Mesendoderm (in vitro differentiated cells): ENCODE measurements at regions not wholly inside any gene's neighbourhood (a gene's known extent, or its start where the extent isn't known, plus 50 kb on each side); places are given as distances from the start of the nearest gene placed in this dataset.

Source experiments
- DNase-seq: peaks from one replicate; pipeline ENCODE4 v3.0.0; 2013
- H2AK5ac ChIP-seq: 2 replicates; pipeline ENCODE4 v1.6.1; 2013; ENCODE audit warnings: low read length, inconsistent platforms
- H2BK120ac ChIP-seq: 2 replicates; pipeline ENCODE4 v1.6.1; 2013; ENCODE audit warnings: low read depth, mild to moderate bottlenecking, low read length, moderate library complexity, mixed read lengths
- H2BK15ac ChIP-seq: replicated peaks from 2 replicates; pipeline ENCODE4 v1.6.1; 2013; ENCODE audit warnings: low read depth, mild to moderate bottlenecking, moderate library complexity
- H2BK5ac ChIP-seq: 2 replicates; pipeline ENCODE4 v1.6.1; 2013; ENCODE audit warnings: low read length, inconsistent platforms
- H3K18ac ChIP-seq: 2 replicates; pipeline ENCODE4 v1.6.1; 2013; ENCODE audit warnings: mild to moderate bottlenecking, low read length, mixed read lengths
- H3K23ac ChIP-seq: one replicate; pipeline ENCODE4 v1.6.1; 2013; ENCODE audit warnings: low read length
- H3K27ac ChIP-seq: 2 replicates; pipeline ENCODE4 v1.5.1; 2013; ENCODE audit warnings: low read depth, mild to moderate bottlenecking, inconsistent platforms, low read length, moderate library complexity
- H3K27me3 ChIP-seq: 2 replicates; pipeline ENCODE4 v1.6.1; 2013; ENCODE audit warnings: low read length, control low read depth, mild to moderate bottlenecking, inconsistent platforms; ENCODE audit not compliant: insufficient read depth, poor library complexity
- H3K36me3 ChIP-seq: 2 replicates; pipeline ENCODE4 v1.6.1; 2013; ENCODE audit warnings: low read length, inconsistent platforms; ENCODE audit not compliant: control insufficient read depth, insufficient read depth
- H3K4ac ChIP-seq: one replicate; pipeline ENCODE4 v1.6.1; 2013; ENCODE audit warnings: low read depth, mild to moderate bottlenecking, low read length, moderate library complexity
- H3K4me1 ChIP-seq: 2 replicates; pipeline ENCODE4 v1.6.1; 2013; ENCODE audit warnings: low read depth, low read length, inconsistent platforms; ENCODE audit not compliant: control insufficient read depth
- H3K4me2 ChIP-seq: 2 replicates; pipeline ENCODE4 v1.6.1; 2013; ENCODE audit warnings: low read length
- H3K4me3 ChIP-seq: 2 replicates; pipeline ENCODE4 v1.5.1; 2013; ENCODE audit warnings: mild to moderate bottlenecking, low read length
- H3K56ac ChIP-seq: one replicate; pipeline ENCODE4 v1.6.1; 2013; ENCODE audit warnings: low read length
- H3K79me1 ChIP-seq: 2 replicates; pipeline ENCODE4 v1.6.1; 2013; ENCODE audit warnings: low read length, inconsistent platforms
- H3K79me2 ChIP-seq: 2 replicates; pipeline ENCODE4 v1.6.1; 2013; ENCODE audit warnings: mild to moderate bottlenecking, low read length; ENCODE audit not compliant: control insufficient read depth, insufficient read depth
- H3K9ac ChIP-seq: 2 replicates; pipeline ENCODE4 v1.6.1; 2013; ENCODE audit warnings: low read length, inconsistent platforms
- H4K5ac ChIP-seq: one replicate; pipeline ENCODE4 v1.6.1; 2013; ENCODE audit warnings: low read length
- H4K8ac ChIP-seq: one replicate; pipeline ENCODE4 v1.6.1; 2013; ENCODE audit warnings: low read depth, mild to moderate bottlenecking, control low read depth, low read length, moderate library complexity
- WGBS: extraction: QIAGEN DNeasy Blood & Tissue Kit; methylation state at CpG from one replicate; pipeline ENCODE4 v1.1.7; 2013; ENCODE audit warnings: low lambda C conversion rate, missing lambda C conversion rate; ENCODE audit not compliant: insufficient coverage; ENCODE audit errors: extremely low coverage; 5-methylcytosine and 5-hydroxymethylcytosine counted together

- H3K36me3 ChIP-seq: no peaks in the 10 kb centered on the region
- no peak overlapping the region for H3K4ac ChIP-seq
Measured at GRCh38 chr12:91563011-91563765, 380.6 kb upstream of the DCN start.

DNA sequence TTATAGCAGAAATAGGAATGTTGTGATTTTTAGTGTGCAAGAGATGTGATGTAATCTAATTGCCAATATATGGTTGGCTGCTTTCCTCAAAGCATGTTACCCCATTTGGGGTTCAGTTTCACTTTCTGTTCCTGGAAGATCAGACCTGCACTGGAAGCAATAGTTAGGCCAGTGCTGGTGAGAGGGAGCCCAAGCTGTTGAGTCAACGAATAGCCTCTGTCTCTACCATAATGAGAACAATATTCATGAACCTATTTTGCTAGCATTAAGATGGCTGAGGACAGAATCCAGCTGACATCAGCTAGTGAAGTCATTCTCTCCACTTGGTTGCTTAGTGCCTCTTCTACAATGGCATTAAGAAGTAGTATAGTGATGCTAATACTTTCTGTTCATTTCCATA is 379.9 kb upstream of the DCN start:
- DNase-seq: no peak
- WGBS: no CpG with 5 or more reads among the region's 1 CpG
- H3K4me1 ChIP-seq: no peaks in the 10 kb centered on the region
- H3K4ac ChIP-seq: no peak overlapping the region
- H3K18ac ChIP-seq: no peak overlapping the region
- no peak overlapping the region for H4K5ac ChIP-seq
- H3K27me3 ChIP-seq: no peaks in the 10 kb centered on the region
- no peak overlapping the region for H3K4me2 ChIP-seq
- no peaks in the 10 kb centered on the region for H3K36me3 ChIP-seq
- no peak overlapping the region for H2BK120ac ChIP-seq
- H3K79me2 ChIP-seq: no peaks in the 10 kb centered on the region
- H3K4me3 ChIP-seq: no peak overlapping the region
- no peak overlapping the region for H3K23ac ChIP-seq
- no peak overlapping the region for H3K9ac ChIP-seq
- no peak overlapping the region for H2AK5ac ChIP-seq
- no peak overlapping the region for H2BK5ac ChIP-seq
- no peaks in the 10 kb centered on the region for H3K79me1 ChIP-seq
- no peak overlapping the region for H3K56ac ChIP-seq
- no peak overlapping the region for H2BK15ac ChIP-seq
- H3K27ac ChIP-seq: no peak overlapping the region
- H4K8ac ChIP-seq: no peak overlapping the region

More at GRCh38 chr12:91563011-91563765, 380.6 kb upstream of the DCN start:
- H3K18ac ChIP-seq: no peak overlapping the region
- H3K27ac ChIP-seq: no peak overlapping the region
- DNase-seq: no peak
- H3K4me3 ChIP-seq: no peak overlapping the region
- no CpG with 5 or more reads among the region's 4 CpGs for WGBS
- H3K27me3 ChIP-seq: no peaks in the 10 kb centered on the region
- H2BK5ac ChIP-seq: no peak overlapping the region
- no peak overlapping the region for H4K8ac ChIP-seq
- no peak overlapping the region for H4K5ac ChIP-seq
- no peak overlapping the region for H3K9ac ChIP-seq
- H3K23ac ChIP-seq: no peak overlapping the region
- no peak overlapping the region for H3K4me2 ChIP-seq
- no peaks in the 10 kb centered on the region for H3K4me1 ChIP-seq
- no peak overlapping the region for H2BK120ac ChIP-seq
- no peaks in the 10 kb centered on the region for H3K79me2 ChIP-seq
- no peaks in the 10 kb centered on the region for H3K79me1 ChIP-seq
- H2BK15ac ChIP-seq: no peak overlapping the region
- no peak overlapping the region for H3K56ac ChIP-seq
- no peak overlapping the region for H2AK5ac ChIP-seq

DNA sequence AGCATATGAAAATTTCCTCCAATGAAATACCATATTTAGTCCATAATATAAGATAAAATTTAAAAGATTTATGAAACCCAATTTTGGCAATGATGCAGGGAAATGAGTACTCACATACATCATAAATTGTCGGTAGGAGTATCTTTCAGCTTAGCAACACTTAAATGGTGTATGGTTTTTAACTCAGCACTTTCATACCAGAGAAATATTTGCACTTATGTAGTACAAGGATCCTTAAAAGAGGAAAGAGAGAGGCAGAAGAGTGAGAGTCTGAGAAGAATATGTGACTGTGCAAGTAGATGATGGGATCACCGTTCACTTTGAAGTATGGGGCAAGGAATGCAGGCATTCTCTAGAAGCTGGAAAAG is 379.3 kb upstream of the DCN start:
- Histone ChIP-seq H2BK15ac (no peak overlapping the region), H2AK5ac (no peak overlapping the region), H3K36me3 (no peaks in the 10 kb centered on the region), H3K56ac (no peak overlapping the region), H3K79me1 (no peaks in the 10 kb centered on the region), H2BK5ac (no peak overlapping the region), H4K8ac (no peak overlapping the region), H4K5ac (no peak overlapping the region), H2BK120ac (no peak overlapping the region), H3K4ac (no peak overlapping the region), H3K18ac (no peak overlapping the region), H3K4me3 (no peak overlapping the region), H3K23ac (no peak overlapping the region), H3K4me1 (no peaks in the 10 kb centered on the region), H3K27ac (no peak overlapping the region), H3K9ac (no peak overlapping the region), H3K79me2 (no peaks in the 10 kb centered on the region), H3K27me3 (no peaks in the 10 kb centered on the region), H3K4me2 (no peak overlapping the region)
- no peak for DNase-seq
- no CpG with 5 or more reads among the region's 2 CpGs for WGBS

DNA sequence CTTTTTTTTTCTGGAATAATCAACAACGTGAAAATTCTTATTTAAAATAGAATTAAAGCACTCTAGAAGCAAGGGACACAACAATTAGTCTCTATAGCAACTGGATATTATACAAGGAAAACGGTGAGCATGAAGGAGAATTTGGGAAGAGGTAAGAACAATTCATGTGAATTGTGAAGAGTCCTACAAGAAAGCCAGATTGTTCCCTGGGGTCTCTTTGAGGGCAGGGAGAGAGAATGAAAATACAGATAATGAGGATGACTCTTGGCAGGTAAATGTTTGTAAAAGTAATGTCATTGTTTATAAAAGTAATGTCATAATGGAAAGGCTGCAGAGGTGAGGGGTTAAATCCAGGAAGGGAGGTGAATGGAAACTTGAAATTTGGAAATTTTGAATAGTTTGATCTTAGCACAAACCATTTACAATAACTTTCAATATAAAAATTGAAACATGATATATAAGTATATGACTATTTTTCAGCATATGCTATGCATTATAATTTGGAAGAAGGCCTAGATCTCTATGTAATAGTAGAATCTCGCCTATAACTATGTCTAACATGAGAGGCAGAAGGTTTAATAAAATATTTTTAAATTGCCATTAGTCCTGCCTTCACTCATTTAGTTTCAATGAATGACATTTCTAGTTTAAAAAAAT is 378.8 kb upstream of the DCN start:
- H3K4me2 ChIP-seq: no peak overlapping the region

DNA sequence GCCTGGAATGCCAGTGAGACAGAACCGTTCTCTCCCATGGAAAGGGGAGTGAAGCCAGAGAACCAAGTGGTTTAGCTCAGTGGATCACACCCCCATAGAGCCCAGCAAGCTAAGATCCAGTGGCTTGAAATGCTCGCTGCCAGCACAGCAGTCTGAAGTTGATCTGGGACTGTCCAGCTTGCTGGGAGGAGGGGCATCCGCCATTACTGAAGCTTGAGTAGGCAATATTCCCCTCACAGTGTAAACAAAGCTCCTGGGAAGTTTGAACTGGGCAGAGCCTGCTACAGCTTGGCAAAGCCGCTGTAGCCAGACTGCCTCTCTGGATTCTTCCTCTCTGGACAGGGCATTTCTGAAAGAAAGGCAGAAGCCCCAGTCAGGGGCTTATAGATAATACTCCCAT is 374.3 kb upstream of the DCN start:
- no peaks in the 10 kb centered on the region for H3K27me3 ChIP-seq
- H3K27ac ChIP-seq: no peak overlapping the region
- H3K79me2 ChIP-seq: no peaks in the 10 kb centered on the region
- H3K4ac ChIP-seq: no peak overlapping the region
- no peak overlapping the region for H3K4me2 ChIP-seq
- no peak overlapping the region for H2BK15ac ChIP-seq
- no peak overlapping the region for H2BK120ac ChIP-seq
- no peak overlapping the region for H2AK5ac ChIP-seq
- no peak overlapping the region for H3K9ac ChIP-seq
- H4K8ac ChIP-seq: no peak overlapping the region
- no peak overlapping the region for H2BK5ac ChIP-seq
- H3K4me1 ChIP-seq: no peaks in the 10 kb centered on the region
- no peaks in the 10 kb centered on the region for H3K79me1 ChIP-seq
- no peak overlapping the region for H3K23ac ChIP-seq
- WGBS: no CpG with 5 or more reads among the region's 4 CpGs
- no peaks in the 10 kb centered on the region for H3K36me3 ChIP-seq
- no peak overlapping the region for H3K56ac ChIP-seq
- no peak overlapping the region for H3K4me3 ChIP-seq
- no peak for DNase-seq
- no peak overlapping the region for H4K5ac ChIP-seq
- H3K18ac ChIP-seq: no peak overlapping the region

More for the DNA sequence above, 378.8 kb upstream of the DCN start:
- no peak overlapping the region for H2BK120ac ChIP-seq
- no peak overlapping the region for H2BK5ac ChIP-seq
- H4K5ac ChIP-seq: no peak overlapping the region
- no peak overlapping the region for H3K56ac ChIP-seq
- no peak overlapping the region for H2BK15ac ChIP-seq
- no peaks in the 10 kb centered on the region for H3K79me2 ChIP-seq
- no peak overlapping the region for H4K8ac ChIP-seq
- H3K4me3 ChIP-seq: no peak overlapping the region
- H3K18ac ChIP-seq: no peak overlapping the region
- no peaks in the 10 kb centered on the region for H3K27me3 ChIP-seq
- no CpG with 5 or more reads among the region's 3 CpGs for WGBS
- no peaks in the 10 kb centered on the region for H3K79me1 ChIP-seq
- H2AK5ac ChIP-seq: no peak overlapping the region
- H3K4me1 ChIP-seq: no peaks in the 10 kb centered on the region
- H3K4ac ChIP-seq: no peak overlapping the region
- no peaks in the 10 kb centered on the region for H3K36me3 ChIP-seq
- no peak overlapping the region for H3K9ac ChIP-seq
- no peak overlapping the region for H3K27ac ChIP-seq
- no peak overlapping the region for H3K23ac ChIP-seq
- DNase-seq: no peak
